HepG2 (cell line): ENCODE measurements at regions not wholly inside any gene's neighbourhood (a gene's known extent, or its start where the extent isn't known, plus 50 kb on each side); places are given as distances from the start of the nearest gene placed in this dataset.

Experiments
- ATAC-seq: fragments of 200-7000 bp; cut with Tn5 transposase; 3 replicates; pipeline ENCODE4 v1.9.1; 2020; ENCODE audit warnings: mild to moderate bottlenecking, moderate library complexity
- BruUV-seq: library from RNA; stranded (reverse); fragments of 400-500 nt; replicated peaks from 2 replicates; lab custom pipeline; 2021; lab: Mats Ljungman, UMichigan
- CTCF ChIA-PET: fragments of 300-600 bp; formaldehyde crosslinking; extraction: SDS; loops from one replicate; lab custom pipeline; 2021; ENCODE audit warnings: low total read pairs, inconsistent platforms, low intra/inter-chr PET ratio; lab: Yijun Ruan, JAX
- POLR2A ChIA-PET: fragments of 350-600 bp; sonication (Branson Sonifier 250); formaldehyde crosslinking; loops from one replicate; lab custom pipeline; 2020; ENCODE audit warnings: antibody characterized with exemption, inconsistent platforms; lab: Yijun Ruan, JAX
- DNase-seq: peaks from one replicate; pipeline ENCODE4 v3.0.0-alpha.2; 2015; ENCODE audit warnings: low spot score
- FAIRE-seq: peaks from 3 replicates; lab custom pipeline; 2011; peaks lifted over from hg19 to GRCh38; lab: Jason Lieb, UNC
- H2AFZ ChIP-seq: one replicate; pipeline ENCODE4 v1.6.1; 2011; ENCODE audit warnings: low read length, inconsistent platforms
- H3K27ac ChIP-seq: fragments of 300-600 bp; 3 replicates; pipeline ENCODE4 v1.8.0; 2011; ENCODE audit warnings: mixed run types, mild to moderate bottlenecking, mixed read lengths, low read length, inconsistent platforms; ENCODE audit not compliant: insufficient read depth; ENCODE audit errors: extremely low read length
- H3K27me3 ChIP-seq, 2 experiments: fragments of 200-600 bp in 1 of 2; 2 replicates in 1 of 2; 3 replicates in 1 of 2; pipeline versions ENCODE4 v1.6.0 to v1.8.0; 2011; ENCODE audit warnings: low read length in 2 of 2, mild to moderate bottlenecking in 2 of 2, moderate library complexity in 2 of 2, inconsistent platforms in 1 of 2; ENCODE audit not compliant: insufficient read depth in 2 of 2, control insufficient read depth in 1 of 2
- H3K36me3 ChIP-seq, 2 experiments: fragments of 200-600 bp in 1 of 2; replicated peaks in 1 of 2; 2 replicates in 1 of 2; 3 replicates in 1 of 2; pipeline versions ENCODE4 v1.5.1 to v1.8.0; 2011; ENCODE audit warnings: low read length in 2 of 2, inconsistent platforms in 1 of 2; ENCODE audit not compliant: insufficient read depth in 2 of 2, control insufficient read depth in 1 of 2
- H3K4me1 ChIP-seq: 2 replicates; pipeline ENCODE4 v1.5.1; 2012; ENCODE audit warnings: low read length, inconsistent platforms; ENCODE audit not compliant: insufficient read depth
- H3K4me2 ChIP-seq: 2 replicates; pipeline ENCODE4 v1.6.0; 2011; ENCODE audit warnings: low read depth, low read length, inconsistent platforms
- H3K4me3 ChIP-seq, 3 experiments: fragments of 200-600 bp in 1 of 3; sonication (generic), shearing (Covaris generic) in 1 of 3; replicated peaks in 1 of 3; 2 replicates each; pipeline ENCODE4 v1.5.1; 2011 to 2016; ENCODE audit warnings: low read length in 3 of 3, inconsistent platforms in 2 of 3, low read depth in 2 of 3, mild to moderate bottlenecking in 2 of 3, control low read depth in 1 of 3, mixed read lengths in 1 of 3; ENCODE audit not compliant: insufficient read depth in 1 of 3
- H3K79me2 ChIP-seq: one replicate; pipeline ENCODE4 v1.6.1; 2011; ENCODE audit warnings: low read length, inconsistent platforms; ENCODE audit not compliant: insufficient read depth
- H3K9ac ChIP-seq: 2 replicates; pipeline ENCODE4 v1.6.0; 2011; ENCODE audit warnings: mild to moderate bottlenecking, low read depth, low read length, inconsistent platforms; ENCODE audit not compliant: insufficient read depth
- H3K9me3 ChIP-seq: 2 replicates; pipeline ENCODE4 v1.5.1; 2012; ENCODE audit warnings: mild to moderate bottlenecking, low read length
- H4K20me1 ChIP-seq: 2 replicates; pipeline ENCODE4 v1.6.0; 2011; ENCODE audit warnings: inconsistent platforms, mild to moderate bottlenecking, low read length, moderate library complexity; ENCODE audit not compliant: insufficient read depth
- ISL2 ChIP-seq: sonication (generic); formaldehyde crosslinking; IDR thresholded peaks from 2 replicates; pipeline ENCODE4 v1.5.0; 2020; ENCODE audit warnings: missing genetic modification reagents
- KDM2A ChIP-seq: sonication (generic); formaldehyde crosslinking; IDR thresholded peaks from 2 replicates; pipeline ENCODE4 v1.4.0; 2020; ENCODE audit warnings: low read depth, missing genetic modification reagents, borderline replicate concordance
- MATR3 ChIP-seq: sonication (generic); formaldehyde crosslinking; IDR thresholded peaks from 2 replicates; pipeline ENCODE4 v1.4.0; 2020; ENCODE audit warnings: missing genetic modification reagents
- MED8 ChIP-seq: sonication (generic); formaldehyde crosslinking; IDR thresholded peaks from 2 replicates; pipeline ENCODE4 v1.8.1; 2023; ENCODE audit warnings: mild to moderate bottlenecking, missing genetic modification reagents; ENCODE audit not compliant: insufficient replicate concordance
- SALL1 ChIP-seq: sonication (generic); formaldehyde crosslinking; IDR thresholded peaks from 2 replicates; pipeline ENCODE4 v1.8.0; 2022; ENCODE audit warnings: mild to moderate bottlenecking, missing genetic modification reagents
- SCMH1 ChIP-seq: sonication (generic); formaldehyde crosslinking; IDR thresholded peaks from 2 replicates; pipeline ENCODE4 v1.9.0; 2021; ENCODE audit warnings: missing genetic modification reagents, mild to moderate bottlenecking, borderline replicate concordance
- TAF15 ChIP-seq: fragments of 200-400 bp; formaldehyde crosslinking; IDR thresholded peaks from one replicate; pipeline ENCODE4 v1.6.1; 2018; ENCODE audit warnings: mild to moderate bottlenecking, low read depth, low read length; ENCODE audit not compliant: poor library complexity, severe bottlenecking
- U2AF2 ChIP-seq: fragments of 200-400 bp; formaldehyde crosslinking; IDR thresholded peaks from 2 replicates; pipeline ENCODE4 v1.6.1; 2017; ENCODE audit warnings: low read depth, mild to moderate bottlenecking, low read length
- ZKSCAN5 ChIP-seq: sonication (generic); formaldehyde crosslinking; IDR thresholded peaks from 2 replicates; pipeline ENCODE4 v1.5.1; 2020; ENCODE audit warnings: mild to moderate bottlenecking, missing genetic modification reagents
- ZNF256 ChIP-seq: sonication (generic); formaldehyde crosslinking; conservative IDR thresholded peaks from 2 replicates; pipeline ENCODE4 v1.4.0; 2020; ENCODE audit warnings: missing genetic modification reagents
- ZNF574 ChIP-seq: sonication (generic); formaldehyde crosslinking; IDR thresholded peaks from 2 replicates; pipeline ENCODE4 v1.4.0; 2020; ENCODE audit warnings: missing genetic modification reagents
- ZNF766 ChIP-seq: sonication (generic); formaldehyde crosslinking; IDR thresholded peaks from 2 replicates; pipeline ENCODE4 v1.5.0; 2020; ENCODE audit warnings: missing genetic modification reagents, borderline replicate concordance
- ZSCAN30 ChIP-seq: sonication (generic); formaldehyde crosslinking; IDR thresholded peaks from 2 replicates; pipeline ENCODE4 v1.5.0; 2020; ENCODE audit warnings: mild to moderate bottlenecking, missing genetic modification reagents
- WGBS: methylation state at CpG from one replicate; pipeline ENCODE4 v1.1.6; 2017; ENCODE audit warnings: low lambda C conversion rate; 5-methylcytosine and 5-hydroxymethylcytosine counted together
- in situ Hi-C: cut with HindIII; loops from 2 replicates; pipeline ENCODE4 v1.10.0; 2017; ENCODE audit warnings: low pct_unique_long_range_greater_than_20kb; ENCODE audit not compliant: extremely low pct_ligation_motif_present
- intact Hi-C: fragments of 100-400 bp; cut with micrococcal nuclease; formaldehyde crosslinking; loops from one replicate; pipeline ENCODE4 v1.10.0; 2022; ENCODE audit not compliant: unreplicated experiment
- TF ChIP-seq, protein P1 (sequence below): sonication (generic); formaldehyde crosslinking; IDR thresholded peaks from 2 replicates; pipeline ENCODE4 v1.5.1; 2020; ENCODE audit warnings: mild to moderate bottlenecking, missing genetic modification reagents, borderline replicate concordance

GRCh38 chr13:106089261-106089980 lies 446.0 kb downstream of the EFNB2 start (continued):
- TF ChIP-seq SCMH1 (CRISPR knock-in tag) (no peak), ZSCAN30 (CRISPR knock-in tag) (no peak)

GRCh38 chr13:106088085-106088484 lies 447.4 kb downstream of the EFNB2 start:
- CTCF ChIA-PET: no interaction called here
- H3K27ac ChIP-seq: no peak overlapping the region
- no peaks in the 10 kb centered on the region for H3K9me3 ChIP-seq
- no peak overlapping the region for H3K4me3 ChIP-seq
- FAIRE-seq (no peak), DNase-seq (no peak), ATAC-seq (no peak)
- no peaks in the 10 kb centered on the region for H3K36me3 ChIP-seq
- POLR2A ChIA-PET: no interaction called here
- 7% methylated on average over 6 of the region's 6 CpGs for WGBS
- H3K4me2 ChIP-seq: no peak overlapping the region
- H3K9ac ChIP-seq: no peak overlapping the region
- H2AFZ ChIP-seq: no peak overlapping the region
- no peaks in the 10 kb centered on the region for H3K79me2 ChIP-seq
- in situ Hi-C loops: no loop called here
- H4K20me1 ChIP-seq: no peaks in the 10 kb centered on the region
- TF ChIP-seq, protein P1, sequence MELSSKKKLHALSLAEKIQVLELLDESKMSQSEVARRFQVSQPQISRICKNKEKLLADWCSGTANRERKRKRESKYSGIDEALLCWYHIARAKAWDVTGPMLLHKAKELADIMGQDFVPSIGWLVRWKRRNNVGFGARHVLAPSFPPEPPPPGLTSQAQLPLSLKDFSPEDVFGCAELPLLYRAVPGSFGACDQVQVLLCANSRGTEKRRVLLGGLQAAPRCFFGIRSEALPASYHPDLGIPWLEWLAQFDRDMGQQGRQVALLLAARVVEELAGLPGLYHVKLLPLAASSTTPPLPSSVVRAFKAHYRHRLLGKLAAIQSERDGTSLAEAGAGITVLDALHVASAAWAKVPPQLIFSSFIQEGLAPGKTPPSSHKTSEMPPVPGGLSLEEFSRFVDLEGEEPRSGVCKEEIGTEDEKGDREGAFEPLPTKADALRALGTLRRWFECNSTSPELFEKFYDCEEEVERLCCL (CRISPR knock-in tag): no peak
- TF ChIP-seq MATR3 (CRISPR knock-in tag) (no peak), ZKSCAN5 (no peak), SALL1 (CRISPR knock-in tag) (no peak), ZNF766 (CRISPR knock-in tag) (no peak), ZNF256 (no peak), ZNF574 (CRISPR knock-in tag) (no peak), TAF15 (no peak), KDM2A (CRISPR knock-in tag) (no peak), MED8 (CRISPR knock-in tag) (no peak), U2AF2 (no peak), ISL2 (no peak)
- intact Hi-C loops: loop anchor here (10.0 kb wide), 2 partner anchors 447 to 827 kb away; partner anchors contain the start of gene EFNB2
- no peaks in the 10 kb centered on the region for H3K27me3 ChIP-seq
- BruUV-seq: no TSS peak
- H3K4me1 ChIP-seq: no peaks in the 10 kb centered on the region
